ENCODE measurements at regions not wholly inside any gene's neighbourhood (a gene's known extent, or its start where the extent isn't known, plus 50 kb on each side); places are given as distances from the start of the nearest gene placed in this dataset.
"Not testable (repeated sequence)": the region's sequence is repeated elsewhere in the genome, so short reads cannot be mapped to it uniquely, and the experiment has no call there.

GRCh38 chr21:36591326-36591970 is 107.5 kb upstream of the SIM2 start:
- DNase-seq (ENCODE audit: low read depth): no peak

DNA sequence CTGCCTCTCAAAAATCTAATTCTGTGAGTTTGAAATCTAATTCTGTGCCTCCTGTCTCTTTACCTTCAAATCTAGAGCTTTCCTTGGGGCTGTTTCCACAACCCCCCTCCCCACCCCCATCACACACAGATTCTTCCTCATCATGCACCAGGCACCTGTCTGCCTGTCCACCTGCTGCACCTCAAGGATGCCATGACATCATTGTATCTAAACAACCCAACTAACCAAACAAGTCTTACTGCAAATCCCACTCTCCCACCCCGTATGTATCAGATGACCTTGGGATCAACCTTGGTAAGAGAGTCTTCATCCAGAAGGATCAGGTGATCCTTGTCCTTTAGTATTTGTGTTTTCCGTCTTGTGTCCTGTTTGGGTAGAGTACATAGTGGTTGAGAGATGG is 102.7 kb upstream of the SIM2 start:
- no peak for DNase-seq (ENCODE audit: low read depth)

DNA sequence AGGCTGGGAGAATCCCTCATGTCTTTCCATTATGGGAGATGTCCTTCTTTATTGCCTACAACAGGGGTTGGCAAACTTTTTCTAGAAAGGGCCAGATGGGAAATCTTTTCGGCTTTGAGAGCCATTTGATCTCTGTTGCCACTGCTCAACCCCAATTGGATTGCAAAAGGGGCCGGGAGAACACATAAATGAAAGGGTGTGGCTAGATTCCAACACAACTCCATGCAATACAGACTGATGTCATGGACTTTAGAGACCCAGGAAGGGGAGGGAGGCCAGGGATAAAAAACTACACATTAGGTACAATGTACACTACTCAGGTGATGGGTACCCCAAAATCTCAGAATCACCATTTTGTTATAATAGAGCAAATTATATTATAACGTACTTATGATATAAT is 97.6 kb upstream of the SIM2 start:
- no peak for DNase-seq (ENCODE audit: low read depth)

DNA sequence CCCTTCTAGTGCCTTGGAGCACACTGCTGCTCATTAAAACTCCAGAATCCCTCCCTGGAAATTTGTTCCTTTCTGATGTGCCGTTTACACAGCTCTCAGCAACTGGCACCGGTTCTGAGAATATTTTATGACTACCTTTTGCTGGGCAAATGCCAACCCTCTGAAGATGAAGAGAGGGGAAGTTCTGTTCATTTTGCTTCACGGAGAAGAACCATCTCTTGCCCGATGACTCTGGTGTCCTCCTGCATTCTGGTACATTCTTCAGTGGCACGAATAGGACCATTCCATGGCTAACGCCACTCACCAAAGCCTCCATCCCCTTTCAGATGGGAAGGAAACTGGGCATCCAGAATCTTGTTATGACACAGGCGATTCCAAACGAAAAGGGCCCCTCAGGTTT is 96.2 kb upstream of the SIM2 start:
- no peak for DNase-seq (ENCODE audit: low read depth)

DNA sequence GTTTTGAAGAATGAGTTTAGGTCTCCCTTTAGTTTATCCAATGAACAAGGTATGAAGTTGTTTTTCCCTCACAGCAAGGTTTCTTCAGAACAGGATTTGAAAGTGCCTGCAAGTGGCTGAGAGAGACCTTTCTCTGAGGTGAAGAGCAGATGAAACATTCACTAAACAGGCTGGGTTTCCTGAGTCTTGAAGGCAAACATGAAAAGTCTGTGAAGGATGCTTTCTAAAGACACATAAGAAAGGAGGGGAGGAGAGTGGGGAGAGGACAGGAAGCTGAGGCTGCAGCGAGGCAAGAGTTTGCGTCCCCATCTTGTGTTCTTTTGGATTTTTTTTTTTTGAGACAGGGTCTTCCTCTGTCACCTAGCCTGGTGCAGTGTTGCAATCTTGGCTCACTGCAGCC is 95.7 kb upstream of the SIM2 start:
- no peak for DNase-seq (ENCODE audit: low read depth)

DNA sequence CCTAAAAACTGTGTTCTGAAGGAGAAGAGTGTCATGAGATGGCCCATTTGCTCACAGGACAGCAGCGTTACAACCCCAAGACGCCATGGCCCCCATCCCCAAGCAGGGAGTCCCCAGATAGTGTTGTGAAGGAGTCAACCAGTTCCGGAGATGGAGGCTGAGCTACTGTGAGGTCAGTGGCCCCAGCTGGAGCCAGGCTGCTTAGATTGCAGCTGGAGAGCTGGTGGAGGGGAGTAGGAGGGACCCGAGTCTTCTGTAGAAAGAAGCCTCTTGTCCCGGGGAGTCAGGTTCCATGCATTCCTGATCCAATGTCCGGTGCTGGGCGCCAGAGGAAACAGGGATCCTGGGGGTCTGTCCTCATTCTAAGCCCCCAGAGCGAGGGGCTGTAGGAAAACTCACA is 93.5 kb upstream of the SIM2 start:
- DNase-seq (ENCODE audit: low read depth): no peak

DNA sequence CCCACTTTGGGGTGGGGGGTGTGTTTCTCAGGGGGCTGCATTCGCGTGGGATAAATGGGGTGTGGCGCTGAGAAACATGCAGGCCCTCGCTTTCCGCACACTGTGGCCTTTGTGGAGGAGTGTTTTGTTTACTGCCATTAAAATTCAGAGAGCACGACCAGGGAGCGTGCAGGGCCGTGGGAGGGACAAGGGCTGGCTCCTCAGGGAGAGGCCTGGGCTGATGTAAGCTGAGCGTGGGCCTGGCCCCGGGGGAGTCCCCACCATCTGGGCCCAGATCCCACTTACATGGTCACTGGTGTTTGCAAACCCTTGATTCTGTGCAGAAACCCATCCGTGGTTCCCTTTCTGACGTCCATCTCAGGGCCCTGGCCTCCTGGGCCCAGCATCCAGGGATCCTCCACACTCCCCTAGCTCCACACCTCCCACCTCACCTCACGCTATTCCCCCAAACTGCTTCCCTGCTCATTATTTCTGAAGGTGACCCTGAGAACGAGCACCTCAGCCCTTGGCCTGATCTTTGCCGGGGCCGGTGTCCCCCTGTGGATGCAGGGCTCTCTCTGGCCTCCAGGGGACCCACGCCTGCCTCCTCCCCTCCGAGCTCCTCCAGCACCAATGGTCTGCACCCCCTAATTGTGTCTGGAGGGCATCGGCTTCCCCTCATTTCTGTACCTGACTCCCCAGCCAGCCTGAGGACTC is 92.5 kb upstream of the SIM2 start:
- DNase-seq (ENCODE audit: low read depth): no peak

- no peak for DNase-seq (ENCODE audit: low read depth)
These were observed 92.0 kb upstream of the SIM2 start for GRCh38 chr21:36606983-36607325.

- DNase-seq (ENCODE audit: low read depth): no peak
These were observed 90.6 kb upstream of the SIM2 start for GRCh38 chr21:36608041-36608896.

GRCh38 chr21:36608897-36609225 is 90.1 kb upstream of the SIM2 start:
- DNase-seq (ENCODE audit: low read depth): no peak

GRCh38 chr21:36609654-36610053 is 89.3 kb upstream of the SIM2 start:
- no peak for DNase-seq (ENCODE audit: low read depth)

DNA sequence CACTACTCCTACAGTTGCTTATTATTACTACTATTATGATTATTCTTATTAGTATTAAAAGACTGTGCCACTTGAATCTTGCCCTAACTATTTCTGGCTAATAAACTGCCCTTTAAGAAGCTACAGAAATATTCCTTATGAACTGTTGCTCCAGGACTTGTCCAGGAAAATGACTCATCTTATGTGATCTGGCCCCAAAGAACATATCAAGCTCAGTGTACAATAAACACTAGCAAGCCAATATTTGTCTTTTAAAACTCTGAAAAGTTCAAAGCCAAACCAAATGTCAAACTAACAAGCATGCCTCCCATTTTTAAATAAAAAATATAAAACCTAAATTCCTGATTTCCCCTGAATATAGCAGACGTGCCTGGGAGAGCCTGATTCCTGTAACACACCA is 88.7 kb upstream of the SIM2 start:
- no peak for DNase-seq (ENCODE audit: low read depth)

DNA sequence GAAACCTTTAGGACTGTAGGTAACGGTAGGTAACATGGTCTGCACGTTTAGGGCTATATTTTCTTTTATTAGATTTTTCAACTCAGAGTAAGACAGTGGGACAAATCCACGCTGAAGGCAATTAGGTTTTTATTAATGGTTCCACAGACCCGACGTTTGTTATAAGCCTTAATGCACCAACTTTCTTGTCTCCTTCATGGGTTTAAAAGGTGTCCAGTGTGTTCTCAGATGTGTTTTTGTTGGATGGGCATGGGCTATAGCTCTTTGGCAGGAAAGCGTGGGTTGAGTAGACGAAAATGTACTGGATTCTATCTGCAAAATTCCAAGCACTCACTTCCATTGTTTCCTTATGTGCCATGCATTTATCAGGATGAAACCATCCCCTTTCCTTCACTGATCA is 88.0 kb upstream of the SIM2 start:
- DNase-seq (ENCODE audit: low read depth): no peak

- no peak for DNase-seq (ENCODE audit: low read depth)
These were observed 87.5 kb upstream of the SIM2 start for GRCh38 chr21:36611379-36611778.

DNA sequence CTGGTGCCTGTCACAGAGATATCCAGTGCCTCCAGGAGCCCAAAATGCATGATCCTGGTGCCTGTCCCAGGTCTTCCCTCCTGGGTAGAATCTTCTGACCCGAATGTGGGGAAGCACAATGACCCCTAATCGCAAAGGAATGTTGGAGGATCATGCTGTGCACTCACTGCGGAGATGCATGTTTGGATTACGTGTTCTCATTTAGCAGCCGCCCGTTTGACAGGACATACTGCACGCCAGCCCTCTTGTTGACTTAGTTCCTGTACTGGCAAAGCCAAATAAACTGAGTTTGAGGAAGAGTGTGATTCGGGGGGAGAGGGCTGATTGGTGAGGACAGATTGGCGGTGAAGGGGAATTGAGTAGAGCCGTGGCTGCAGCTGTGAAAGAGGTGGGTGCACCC is 85.9 kb upstream of the SIM2 start:
- DNase-seq (ENCODE audit: low read depth): peak; percentile 30

DNA sequence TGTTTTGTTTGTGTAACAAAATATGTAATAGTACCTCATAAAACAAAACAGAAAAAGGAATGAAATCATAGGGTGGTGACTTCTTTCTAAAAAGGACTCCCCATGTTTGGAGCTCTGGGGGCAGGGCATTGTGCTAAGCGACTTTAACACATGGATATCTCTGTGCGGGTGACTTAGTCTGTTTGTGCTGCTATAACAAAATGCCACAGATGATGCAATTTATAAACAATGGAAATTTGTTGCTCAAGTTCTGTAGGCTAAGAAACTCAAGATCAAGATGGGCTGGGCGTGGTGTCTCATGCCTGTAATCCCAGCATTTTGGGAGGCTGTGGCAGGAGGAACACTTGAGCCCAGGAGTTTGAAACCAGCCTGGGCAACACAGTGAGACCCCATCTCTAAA is 85.4 kb upstream of the SIM2 start:
- DNase-seq (ENCODE audit: low read depth): no peak

- no peak for DNase-seq (ENCODE audit: low read depth)
These were observed 83.5 kb upstream of the SIM2 start for GRCh38 chr21:36615274-36615964.

DNA sequence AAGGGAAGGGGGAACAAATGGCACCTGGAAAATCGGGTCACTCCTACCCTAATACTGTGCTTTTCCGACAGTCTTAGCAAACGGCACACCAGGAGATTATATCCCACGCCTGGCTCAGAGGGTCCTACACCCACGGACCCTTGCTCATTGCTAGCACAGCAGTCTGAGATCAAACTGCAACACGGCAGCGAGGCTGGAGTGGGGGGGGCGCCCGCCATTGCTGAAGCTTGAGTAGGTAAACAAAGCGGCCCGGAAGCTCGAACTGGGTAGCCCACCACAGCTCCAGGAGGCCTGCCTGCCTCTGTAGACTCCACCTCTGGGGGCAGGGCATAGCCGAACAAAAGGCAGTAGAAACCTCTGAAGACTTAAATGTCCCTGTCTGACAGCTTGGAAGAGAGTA is 82.1 kb upstream of the SIM2 start:
- DNase-seq (ENCODE audit: low read depth): not testable (repeated sequence)

DNA sequence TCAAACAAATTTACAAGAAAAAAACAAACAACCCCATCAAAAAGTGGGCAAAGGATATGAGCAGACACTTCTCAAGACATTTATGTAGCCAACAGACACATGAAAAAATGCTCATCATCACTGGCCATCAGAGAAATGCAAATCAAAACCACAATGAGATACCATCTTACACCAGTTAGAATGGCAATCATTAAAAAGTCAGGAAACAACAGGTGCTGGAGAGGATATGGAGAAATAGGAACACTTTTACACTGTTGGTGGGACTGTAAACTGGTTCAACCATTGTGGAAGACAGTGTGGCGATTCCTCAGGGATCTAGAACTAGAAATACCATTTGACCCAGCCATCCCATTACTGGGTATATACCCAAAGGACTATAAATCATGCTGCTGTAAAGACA is 77.1 kb upstream of the SIM2 start:
- DNase-seq (ENCODE audit: low read depth): not testable (repeated sequence)

DNA sequence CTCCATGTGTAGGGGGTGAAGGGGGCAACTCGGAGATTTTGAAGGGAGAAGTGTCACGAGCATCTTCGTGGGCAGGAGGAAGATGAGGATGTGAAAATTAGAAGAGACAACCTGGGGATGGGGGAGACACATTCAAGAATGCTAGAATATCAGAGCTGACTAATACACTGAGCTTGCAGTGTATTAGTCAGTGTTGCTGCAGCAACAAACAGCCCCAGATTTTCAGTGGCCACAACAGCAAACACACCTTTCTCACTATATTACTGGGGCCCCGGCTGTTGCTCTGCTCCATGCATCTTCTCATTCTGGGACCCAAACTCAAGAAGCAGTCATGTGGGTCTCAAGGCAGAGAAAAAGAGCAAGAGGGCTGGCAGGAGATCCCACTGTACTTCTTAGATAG is 74.8 kb upstream of the SIM2 start:
- DNase-seq (ENCODE audit: low read depth): no peak

DNA sequence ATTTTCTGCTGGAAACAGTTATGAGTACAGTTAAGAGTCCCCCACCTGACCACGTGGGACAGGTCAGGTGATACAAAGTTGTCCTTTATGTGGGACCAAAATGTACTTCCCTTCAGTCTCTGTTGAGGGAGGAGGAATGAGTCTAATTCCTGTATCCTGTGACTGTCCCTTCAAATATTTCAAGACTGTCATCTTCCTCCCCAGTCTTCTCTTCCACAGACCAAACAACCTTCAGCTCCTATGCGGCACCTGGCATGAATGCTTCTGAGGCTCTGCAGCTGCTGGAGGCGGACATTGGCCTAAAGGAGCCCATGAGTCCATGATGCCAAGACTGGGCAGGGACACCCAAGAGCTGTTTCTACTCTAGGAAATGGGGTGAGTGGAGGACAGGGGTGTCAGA is 72.1 kb upstream of the SIM2 start:
- no peak for DNase-seq (ENCODE audit: low read depth)

- no peak for DNase-seq (ENCODE audit: low read depth)
These were observed 71.7 kb upstream of the SIM2 start for GRCh38 chr21:36627242-36627641.

GRCh38 chr21:36628106-36628505 is 70.8 kb upstream of the SIM2 start:
- DNase-seq (ENCODE audit: low read depth): no peak
